HUDEP-2 (cell line): ENCODE measurements at regions not wholly inside any gene's neighbourhood (a gene's known extent, or its start where the extent isn't known, plus 50 kb on each side); places are given as distances from the start of the nearest gene placed in this dataset.

ENCODE experiments used
- DNase-seq, 76 experiments: peaks; one replicate each; lab custom pipeline; 2025; ENCODE audit not compliant: unreplicated experiment in 76 of 76; lab: John Stamatoyannopoulos, UW

DNA sequence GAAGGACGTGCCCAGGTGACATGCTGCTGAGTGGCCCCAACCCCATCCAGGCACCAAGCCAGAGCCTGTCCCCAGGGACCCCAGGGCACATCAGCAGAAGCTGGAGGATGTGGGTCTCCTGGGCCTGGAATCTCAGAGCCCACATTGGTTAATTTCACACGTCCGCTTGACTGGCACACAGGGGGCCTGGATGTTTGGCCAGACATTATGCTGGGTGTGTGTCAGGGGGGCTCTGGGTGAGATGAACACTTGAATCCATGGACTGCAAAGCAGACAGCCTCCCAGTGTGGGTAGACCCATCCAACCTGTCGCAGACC is 79.1 kb upstream of the RET start:
- no peak for DNase-seq

GRCh38 chr10:42998481-42999384 is 78.1 kb upstream of the RET start:
- DNase-seq, result no peak

- no peak for DNase-seq
Measured at GRCh38 chr10:42999385-43000020, 77.4 kb upstream of the RET start.

DNA sequence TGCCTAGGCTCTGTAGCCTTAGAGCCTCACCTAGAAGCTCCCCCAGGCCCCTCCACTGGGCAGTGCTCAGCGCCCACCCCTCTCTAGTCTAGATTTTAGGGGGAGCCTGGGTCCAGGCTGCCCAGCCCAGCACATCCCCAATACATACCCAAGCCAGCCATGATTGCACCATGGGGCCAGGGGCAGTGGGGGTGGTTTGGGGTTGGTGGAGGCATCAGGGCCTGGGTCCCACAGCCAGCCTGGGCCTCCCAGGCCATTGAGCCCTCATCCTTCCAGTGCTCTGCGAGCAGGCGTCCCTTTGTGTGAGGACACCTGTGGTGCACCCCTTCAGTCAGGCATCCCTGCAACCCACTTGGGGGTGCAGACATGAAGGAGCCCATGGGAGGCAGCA is 76.9 kb upstream of the RET start:
- no peak for DNase-seq

GRCh38 chr10:43000651-43001426 is 76.0 kb upstream of the RET start:
- DNase-seq, result no peak

DNA sequence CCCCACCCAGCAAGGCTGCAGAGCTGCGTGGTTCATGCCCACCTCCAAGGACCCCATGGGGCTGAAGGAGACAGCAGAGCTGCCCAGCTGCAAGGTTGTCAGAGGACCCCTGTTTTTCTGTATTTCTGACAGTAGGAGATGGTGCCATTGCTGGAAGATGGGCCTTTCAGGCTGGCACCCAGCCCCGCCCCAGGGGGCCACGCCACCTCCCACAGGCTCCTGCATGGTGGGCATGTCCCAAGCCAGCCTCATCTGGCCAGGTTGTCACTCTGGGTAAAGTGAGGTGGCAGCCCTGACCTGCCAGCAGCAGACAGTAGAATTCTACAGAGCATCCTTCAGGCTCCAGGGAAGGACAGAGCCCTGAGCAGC is 75.5 kb upstream of the RET start:
- DNase-seq, result no peak

DNA sequence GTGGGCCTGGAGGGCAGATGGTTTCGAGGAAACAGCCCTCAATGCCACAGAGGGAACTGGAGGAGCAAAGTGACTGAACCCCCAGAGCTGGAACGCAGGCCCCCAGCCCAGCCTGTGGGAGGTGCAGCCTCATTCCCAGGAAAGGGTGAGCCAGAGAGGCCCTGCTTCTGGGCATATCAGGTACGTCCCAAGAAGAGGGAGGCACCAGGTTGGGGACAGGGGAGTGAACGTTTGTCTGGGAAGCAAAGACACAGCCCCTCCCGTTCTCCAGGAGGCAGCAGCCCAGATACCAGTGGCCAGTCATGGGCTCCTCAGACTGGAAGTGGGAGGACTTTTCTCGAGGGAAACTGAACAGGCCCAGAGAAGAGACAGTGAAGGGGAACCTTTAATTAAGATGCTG is 74.3 kb upstream of the RET start:
- no peak for DNase-seq

- no peak for DNase-seq
Measured at GRCh38 chr10:43006490-43006889, 70.4 kb upstream of the RET start.

DNA sequence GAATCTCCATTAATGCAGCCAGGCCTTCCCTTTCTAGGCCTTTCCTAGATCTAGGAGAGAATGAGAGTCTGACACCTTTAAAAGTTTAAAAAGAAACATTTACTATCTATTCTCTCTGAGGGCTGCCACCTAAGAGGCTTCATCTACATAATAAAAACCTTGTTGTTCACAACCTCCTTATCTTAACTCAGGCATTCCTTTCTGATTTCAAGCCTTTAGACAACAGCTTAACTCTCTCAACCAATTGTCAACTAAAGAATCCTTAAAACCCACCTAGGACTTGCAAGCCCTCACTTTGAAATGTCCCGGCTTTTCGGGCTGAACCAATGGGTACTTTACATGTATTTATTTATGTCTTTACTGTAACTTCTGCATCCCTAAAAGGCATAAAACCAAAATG is 64.3 kb upstream of the RET start:
- no peak for DNase-seq

- no peak for DNase-seq
Measured at GRCh38 chr10:43013065-43013464, 63.8 kb upstream of the RET start.

DNA sequence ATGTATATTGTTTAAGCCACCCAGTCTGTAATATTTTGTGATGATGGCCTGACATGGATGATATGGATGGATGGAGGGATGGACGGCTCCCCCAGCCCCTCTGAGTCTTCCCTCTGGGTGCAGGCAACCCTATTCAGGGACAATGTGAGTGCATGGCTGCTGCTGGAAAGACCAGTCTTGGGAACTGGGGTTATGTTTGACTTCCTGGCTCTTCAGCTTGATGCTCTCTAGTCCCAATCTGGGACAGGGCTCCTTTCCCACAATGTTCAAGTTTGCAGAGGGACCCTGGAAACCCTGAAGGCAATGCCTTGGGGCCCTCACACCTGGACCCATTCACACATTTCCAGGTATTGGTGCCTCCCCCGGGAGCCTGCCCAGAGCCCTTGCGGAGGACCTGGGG is 52.3 kb upstream of the RET start:
- no peak for DNase-seq

DNA sequence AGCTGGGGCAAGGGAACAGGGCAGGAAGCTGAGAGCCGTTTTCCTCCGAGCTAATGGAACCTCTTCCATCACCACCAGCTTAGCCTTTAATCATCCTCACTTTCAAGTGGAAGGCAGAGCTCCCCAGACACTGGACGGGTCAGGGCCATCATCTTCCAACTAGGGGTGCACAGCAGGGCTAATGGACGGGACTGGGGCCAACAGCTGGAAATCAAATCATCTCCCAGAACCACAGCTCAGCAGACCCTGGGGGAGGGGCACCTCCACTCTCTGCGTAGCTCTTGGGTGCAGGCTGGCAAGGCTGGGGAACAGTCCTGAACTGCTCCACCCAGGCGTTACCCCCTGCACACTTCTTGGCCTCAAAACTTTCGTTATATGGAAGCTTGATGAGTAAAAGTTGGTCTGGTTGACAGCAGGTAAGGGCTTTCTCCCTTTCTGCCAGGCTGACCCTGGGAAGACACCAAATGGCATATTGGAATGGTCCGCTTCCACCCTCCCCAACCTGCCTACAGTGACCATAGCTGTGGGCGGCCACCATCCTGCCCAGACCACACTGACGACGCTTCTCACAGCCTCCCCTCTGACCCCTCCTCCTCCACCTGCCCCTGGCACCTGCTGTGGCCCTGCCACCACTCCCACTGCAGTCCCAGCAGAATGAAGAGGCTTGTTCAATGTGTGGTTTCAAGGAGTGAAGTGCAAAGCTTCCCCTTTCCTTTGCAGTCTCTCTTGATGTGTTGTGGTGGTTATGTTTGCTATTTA is 51.7 kb upstream of the RET start:
- DNase-seq, result no peak

- DNase-seq, result no peak
Measured at GRCh38 chr10:43026039-43026973, 50.6 kb upstream of the RET start.
